SK-N-SH (cell line): ENCODE measurements at regions not wholly inside any gene's neighbourhood (a gene's known extent, or its start where the extent isn't known, plus 50 kb on each side); places are given as distances from the start of the nearest gene placed in this dataset.

Experiments
- CTCF ChIA-PET: fragments of 300-600, 350-600 bp; formaldehyde crosslinking; extraction: SDS; loops from one replicate; lab custom pipeline; 2021; lab: Yijun Ruan, JAX
- POLR2A ChIA-PET: fragments of 350-600 bp; sonication (Branson Sonifier 250); formaldehyde crosslinking; extraction: SDS; loops from one replicate; lab custom pipeline; 2020; ENCODE audit warnings: antibody characterized with exemption, inconsistent platforms; lab: Yijun Ruan, JAX
- DNase-seq: peaks from one replicate; pipeline ENCODE4 v3.0.0; 2012
- H2AFZ ChIP-seq: fragments of 200-600 bp; sonication (generic); 2 replicates; pipeline ENCODE4 v1.8.1; 2016; ENCODE audit warnings: antibody characterized with exemption, mild to moderate bottlenecking, low read depth
- H3F3A ChIP-seq: fragments of 200-600 bp; sonication (generic); replicated peaks from 2 replicates; pipeline ENCODE3; 2016; ENCODE audit warnings: antibody characterized with exemption, mild to moderate bottlenecking; ENCODE audit not compliant: insufficient read depth
- H3K27ac ChIP-seq, 2 experiments: fragments of 200-500 bp in 1 of 2; fragments of 200-600 bp in 1 of 2; sonication (Bioruptor generic) in 1 of 2; sonication (generic), shearing (Covaris generic) in 1 of 2; 2 replicates each; pipeline versions ENCODE4 v1.5.1 to v1.6.1; 2014 to 2016; ENCODE audit warnings: low read depth in 2 of 2, inconsistent platforms in 1 of 2, low read length in 1 of 2, mild to moderate bottlenecking in 1 of 2, mixed read lengths in 1 of 2
- H3K27me3 ChIP-seq: fragments of 200-600 bp; sonication (generic), shearing (Covaris generic); 2 replicates; pipeline ENCODE4 v1.6.1; 2016; ENCODE audit warnings: mixed run types; ENCODE audit not compliant: insufficient read depth
- H3K36me3 ChIP-seq, 2 experiments: fragments of 200-500 bp in 1 of 2; fragments of 200-600 bp in 1 of 2; sonication (Bioruptor generic) in 1 of 2; sonication (generic) in 1 of 2; replicated peaks in 1 of 2; 2 replicates each; pipeline versions ENCODE3 to v1.5.1; 2014 to 2016; ENCODE audit warnings: low read length in 1 of 2, mild to moderate bottlenecking in 1 of 2; ENCODE audit not compliant: insufficient read depth in 2 of 2, control insufficient read depth in 1 of 2
- H3K4me1 ChIP-seq, 2 experiments: fragments of 200-500 bp in 1 of 2; fragments of 200-600 bp in 1 of 2; sonication (Bioruptor generic) in 1 of 2; sonication (generic), shearing (Covaris generic) in 1 of 2; 2 replicates each; pipeline versions ENCODE4 v1.5.1 to v1.6.1; 2014 to 2016; ENCODE audit warnings: low read depth in 1 of 2, low read length in 1 of 2, mixed run types in 1 of 2; ENCODE audit not compliant: insufficient read depth in 2 of 2, control insufficient read depth in 1 of 2
- H3K4me2 ChIP-seq: fragments of 200-600 bp; sonication (generic), shearing (Covaris generic); 2 replicates; pipeline ENCODE4 v1.6.1; 2017; ENCODE audit warnings: mixed run types
- H3K4me3 ChIP-seq, 2 experiments: fragments of 200-500 bp in 1 of 2; fragments of 200-600 bp in 1 of 2; sonication (Bioruptor generic) in 1 of 2; sonication (generic), shearing (Covaris generic) in 1 of 2; 2 replicates each; pipeline versions ENCODE4 v1.5.1 to v1.8.1; 2014 to 2016; ENCODE audit warnings: low read depth in 2 of 2, inconsistent platforms in 1 of 2, low read length in 1 of 2, mild to moderate bottlenecking in 1 of 2, mixed read lengths in 1 of 2, moderate library complexity in 1 of 2
- H3K79me2 ChIP-seq: fragments of 200-600 bp; sonication (generic); 2 replicates; pipeline ENCODE4 v1.8.1; 2017; ENCODE audit warnings: mild to moderate bottlenecking; ENCODE audit not compliant: insufficient read depth
- H3K9ac ChIP-seq: fragments of 200-600 bp; sonication (generic); 2 replicates; pipeline ENCODE4 v1.6.1; 2017; ENCODE audit warnings: mixed run types
- H3K9me2 ChIP-seq: fragments of 200-600 bp; sonication (generic); 2 replicates; pipeline ENCODE4 v1.6.1; 2017; ENCODE audit warnings: mixed run types
- H3K9me3 ChIP-seq: fragments of 200-600 bp; sonication (generic); 2 replicates; pipeline ENCODE4 v1.6.1; 2017; ENCODE audit warnings: mixed run types, mild to moderate bottlenecking, moderate library complexity
- H4K20me1 ChIP-seq: fragments of 200-600 bp; sonication (generic); 2 replicates; pipeline ENCODE4 v1.6.1; 2017; ENCODE audit warnings: mild to moderate bottlenecking, mixed run types; ENCODE audit not compliant: insufficient read depth
- CHD2 ChIP-seq: fragments of 150-350 bp; IDR thresholded peaks from 2 replicates; pipeline ENCODE4 v1.6.1; 2018; ENCODE audit warnings: low read length; ENCODE audit not compliant: partially characterized antibody
- EP300 ChIP-seq, 2 experiments: IDR thresholded peaks; 2 replicates each; pipeline versions ENCODE4 v1.4.0 to v1.6.1; 2012; ENCODE audit warnings: borderline replicate concordance in 1 of 2, low read depth in 1 of 2, low read length in 1 of 2
- FOSL2 ChIP-seq: IDR thresholded peaks from 2 replicates; pipeline ENCODE4 v1.4.0; 2012; ENCODE audit warnings: low read depth, mild to moderate bottlenecking, moderate library complexity, borderline replicate concordance
- FOXM1 ChIP-seq: IDR thresholded peaks from 2 replicates; pipeline ENCODE4 v1.4.0; 2012; ENCODE audit warnings: low read depth, mild to moderate bottlenecking
- GABPA ChIP-seq: IDR thresholded peaks from 2 replicates; pipeline ENCODE4 v1.4.0; 2012; ENCODE audit warnings: low read depth, mild to moderate bottlenecking
- GATA2 ChIP-seq: sonication (generic); formaldehyde crosslinking; IDR thresholded peaks from 2 replicates; pipeline ENCODE4 v1.5.0; 2020; ENCODE audit warnings: mild to moderate bottlenecking, missing genetic modification reagents
- JUND ChIP-seq: IDR thresholded peaks from 2 replicates; pipeline ENCODE4 v1.4.0; 2012
- NFIC ChIP-seq: IDR thresholded peaks from 2 replicates; pipeline ENCODE4 v1.4.0; 2012; ENCODE audit warnings: borderline replicate concordance
- RFX5 ChIP-seq: IDR thresholded peaks from 2 replicates; pipeline ENCODE4 v1.6.1; 2012; ENCODE audit warnings: mild to moderate bottlenecking, improper control_type of control experiment, low read length
- SIN3A ChIP-seq: IDR thresholded peaks from 2 replicates; pipeline ENCODE4 v1.6.1; 2012; ENCODE audit warnings: low read depth, mild to moderate bottlenecking, low read length, moderate library complexity, borderline replicate concordance
- YY1 ChIP-seq: IDR thresholded peaks from 2 replicates; pipeline ENCODE4 v1.4.0; 2012; ENCODE audit warnings: low read depth, mild to moderate bottlenecking
- WGBS: methylation state at CpG from one replicate; pipeline ENCODE4 v1.1.6; 2017; ENCODE audit warnings: low lambda C conversion rate; 5-methylcytosine and 5-hydroxymethylcytosine counted together
- TF ChIP-seq, protein P1 (sequence below): IDR thresholded peaks from 2 replicates; pipeline ENCODE4 v1.4.0; 2012; ENCODE audit warnings: low read depth, borderline replicate concordance
- TF ChIP-seq, protein P2 (sequence below): IDR thresholded peaks from 2 replicates; pipeline ENCODE4 v1.4.0; 2012; ENCODE audit warnings: low read depth
- TF ChIP-seq, protein P3 (sequence below): IDR thresholded peaks from 2 replicates; pipeline ENCODE4 v1.4.0; 2012; ENCODE audit warnings: low read depth, borderline replicate concordance

DNA sequence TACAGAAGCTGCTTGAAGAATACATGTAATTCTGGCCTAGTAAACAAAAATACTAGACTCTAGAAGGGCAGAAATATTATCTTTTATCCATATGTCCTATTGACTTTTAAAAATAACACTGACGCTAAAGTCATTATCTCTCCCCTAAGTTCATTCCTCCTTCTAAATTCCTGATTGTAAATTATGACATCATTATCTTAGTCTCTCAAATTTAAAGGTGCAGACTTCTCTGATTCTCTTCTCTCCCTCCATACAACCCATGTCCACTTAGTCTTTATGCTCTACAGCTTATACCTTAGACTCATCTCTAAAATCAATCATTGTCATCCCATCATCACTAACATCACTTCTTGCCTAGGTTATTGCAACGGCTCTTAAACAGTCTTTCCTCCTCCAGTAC is 327.9 kb upstream of the GRIA3 start:
- TF ChIP-seq, protein P1, sequence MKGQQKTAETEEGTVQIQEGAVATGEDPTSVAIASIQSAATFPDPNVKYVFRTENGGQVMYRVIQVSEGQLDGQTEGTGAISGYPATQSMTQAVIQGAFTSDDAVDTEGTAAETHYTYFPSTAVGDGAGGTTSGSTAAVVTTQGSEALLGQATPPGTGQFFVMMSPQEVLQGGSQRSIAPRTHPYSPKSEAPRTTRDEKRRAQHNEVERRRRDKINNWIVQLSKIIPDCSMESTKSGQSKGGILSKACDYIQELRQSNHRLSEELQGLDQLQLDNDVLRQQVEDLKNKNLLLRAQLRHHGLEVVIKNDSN: no peak
- TF ChIP-seq SIN3A (no peak), YY1 (no peak), JUND (no peak), GABPA (no peak)
- TF ChIP-seq, protein P2, sequence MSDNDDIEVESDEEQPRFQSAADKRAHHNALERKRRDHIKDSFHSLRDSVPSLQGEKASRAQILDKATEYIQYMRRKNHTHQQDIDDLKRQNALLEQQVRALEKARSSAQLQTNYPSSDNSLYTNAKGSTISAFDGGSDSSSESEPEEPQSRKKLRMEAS: no peak
- no peaks in the 10 kb centered on the region for H3K36me3 ChIP-seq
- no peaks in the 10 kb centered on the region for H3K4me1 ChIP-seq
- H3K9me3 ChIP-seq: no peaks in the 10 kb centered on the region
- no peaks in the 10 kb centered on the region for H3F3A ChIP-seq
- CTCF ChIA-PET: no interaction called here
- no peak overlapping the region for H3K27ac ChIP-seq
- no peaks in the 10 kb centered on the region for H3K27me3 ChIP-seq
- no peak overlapping the region for H3K4me3 ChIP-seq
- no peak overlapping the region for H3K4me2 ChIP-seq
- 22% methylated on average over 2 of the region's 2 CpGs for WGBS
- no peaks in the 10 kb centered on the region for H3K9me2 ChIP-seq
- POLR2A ChIA-PET: no interaction called here
- H3K9ac ChIP-seq: no peak overlapping the region
- H4K20me1 ChIP-seq: no peaks in the 10 kb centered on the region
- H2AFZ ChIP-seq: no peak overlapping the region
- DNase-seq: no peak
- H3K79me2 ChIP-seq: no peaks in the 10 kb centered on the region

DNA sequence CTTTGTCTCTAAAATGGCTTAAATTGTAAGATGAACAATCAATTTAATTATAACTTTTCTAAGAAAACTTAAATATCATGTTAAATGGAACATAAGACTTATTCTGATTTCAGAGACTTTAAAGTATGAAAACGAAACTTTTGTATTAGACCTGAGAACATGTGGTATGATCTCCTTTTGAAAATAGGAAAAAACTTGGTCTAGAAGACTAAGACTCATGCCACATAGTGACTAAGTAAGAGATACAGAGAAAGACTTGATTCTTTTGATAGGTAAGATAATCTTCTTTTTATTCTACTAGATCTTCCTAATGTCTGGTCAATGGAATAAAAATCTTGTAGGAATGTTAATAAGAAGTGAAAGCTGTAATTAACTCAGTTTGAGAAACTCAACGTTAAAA is 326.3 kb upstream of the GRIA3 start:
- Histone ChIP-seq H3K79me2 (no peaks in the 10 kb centered on the region), H3K9me2 (no peaks in the 10 kb centered on the region), H3F3A (no peaks in the 10 kb centered on the region), H3K27me3 (no peaks in the 10 kb centered on the region), H4K20me1 (no peaks in the 10 kb centered on the region), H2AFZ (no peak overlapping the region), H3K9ac (no peak overlapping the region), H3K36me3 (no peaks in the 10 kb centered on the region), H3K9me3 (no peaks in the 10 kb centered on the region), H3K4me1 (no peaks in the 10 kb centered on the region), H3K27ac (no peak overlapping the region), H3K4me3 (no peak overlapping the region), H3K4me2 (no peak overlapping the region)
- TF ChIP-seq RFX5 (no peak), FOSL2 (no peak), GATA2 (CRISPR knock-in tag) (no peak), EP300 (IDR thresholded peaks at IDR 0.05; ENCODE audit: borderline replicate concordance in 1 of 2, low read depth in 1 of 2, low read length in 1 of 2) (no peak), NFIC (no peak), FOXM1 (no peak), CHD2 (no peak), GABPA (no peak)
- TF ChIP-seq, protein P3, sequence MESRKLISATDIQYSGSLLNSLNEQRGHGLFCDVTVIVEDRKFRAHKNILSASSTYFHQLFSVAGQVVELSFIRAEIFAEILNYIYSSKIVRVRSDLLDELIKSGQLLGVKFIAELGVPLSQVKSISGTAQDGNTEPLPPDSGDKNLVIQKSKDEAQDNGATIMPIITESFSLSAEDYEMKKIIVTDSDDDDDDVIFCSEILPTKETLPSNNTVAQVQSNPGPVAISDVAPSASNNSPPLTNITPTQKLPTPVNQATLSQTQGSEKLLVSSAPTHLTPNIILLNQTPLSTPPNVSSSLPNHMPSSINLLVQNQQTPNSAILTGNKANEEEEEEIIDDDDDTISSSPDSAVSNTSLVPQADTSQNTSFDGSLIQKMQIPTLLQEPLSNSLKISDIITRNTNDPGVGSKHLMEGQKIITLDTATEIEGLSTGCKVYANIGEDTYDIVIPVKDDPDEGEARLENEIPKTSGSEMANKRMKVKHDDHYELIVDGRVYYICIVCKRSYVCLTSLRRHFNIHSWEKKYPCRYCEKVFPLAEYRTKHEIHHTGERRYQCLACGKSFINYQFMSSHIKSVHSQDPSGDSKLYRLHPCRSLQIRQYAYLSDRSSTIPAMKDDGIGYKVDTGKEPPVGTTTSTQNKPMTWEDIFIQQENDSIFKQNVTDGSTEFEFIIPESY: no peak
- TF ChIP-seq, protein P2: no peak
- ChIA-PET POLR2A (no interaction called here), CTCF (no interaction called here)
- no peak for DNase-seq
- WGBS: 4% methylated on average over 2 of the region's 2 CpGs
